Adipocyte (in vitro differentiated cells): ENCODE measurements at regions not wholly inside any gene's neighbourhood (a gene's known extent, or its start where the extent isn't known, plus 50 kb on each side); places are given as distances from the start of the nearest gene placed in this dataset.

Source experiments
- DNase-seq: peaks from one replicate; pipeline ENCODE4 v3.0.0-alpha.2; 2015; ENCODE audit warnings: low read depth
- H3K27me3 ChIP-seq: replicated peaks from 2 replicates; pipeline ENCODE4 v1.7.0; 2013; ENCODE audit warnings: mild to moderate bottlenecking, low read length, moderate library complexity; ENCODE audit not compliant: control insufficient read depth, insufficient read depth
- H3K36me3 ChIP-seq: 2 replicates; pipeline ENCODE4 v1.7.0; 2013; ENCODE audit warnings: low read length, mild to moderate bottlenecking, moderate library complexity; ENCODE audit not compliant: control insufficient read depth, insufficient read depth, severe bottlenecking
- H3K4me1 ChIP-seq: 2 replicates; pipeline ENCODE4 v1.7.0; 2013; ENCODE audit warnings: mild to moderate bottlenecking, low read length, moderate library complexity; ENCODE audit not compliant: control insufficient read depth, insufficient read depth
- H3K4me3 ChIP-seq: 2 replicates; pipeline ENCODE4 v1.7.0; 2013; ENCODE audit warnings: mild to moderate bottlenecking, low read length, moderate library complexity
- H3K9ac ChIP-seq: 2 replicates; pipeline ENCODE4 v1.7.0; 2013; ENCODE audit warnings: mild to moderate bottlenecking, low read length, moderate library complexity
- H3K9me3 ChIP-seq: 2 replicates; pipeline ENCODE4 v1.7.0; 2013; ENCODE audit warnings: mild to moderate bottlenecking, low read length, moderate library complexity; ENCODE audit not compliant: control insufficient read depth

DNA sequence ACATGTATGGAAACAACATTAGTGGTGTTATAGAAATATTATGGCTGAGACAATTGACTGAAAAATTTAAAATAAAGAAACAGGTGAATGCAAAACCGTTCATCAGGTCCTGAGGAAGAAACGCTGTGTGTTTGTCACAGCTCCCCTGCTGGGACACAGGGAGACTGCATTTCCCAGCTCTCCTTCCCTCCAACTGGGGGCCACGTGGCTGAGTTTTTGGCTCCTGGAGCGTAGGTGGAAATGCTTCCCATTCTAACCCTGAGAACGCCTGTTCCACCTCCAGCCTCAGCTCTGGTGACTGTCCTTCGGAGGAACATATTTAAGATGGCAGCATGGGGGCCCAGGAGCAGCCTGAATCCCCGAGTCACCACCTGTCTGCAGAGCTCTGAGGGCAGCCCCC, 398.6 kb downstream of the BRD1 start:
- Histone ChIP-seq H3K9ac (no peak overlapping the region), H3K27me3 (no peaks in the 10 kb centered on the region), H3K36me3 (no peaks in the 10 kb centered on the region), H3K4me3 (no peak overlapping the region), H3K9me3 (no peaks in the 10 kb centered on the region), H3K4me1 (no peaks in the 10 kb centered on the region)
- no peak for DNase-seq

DNA sequence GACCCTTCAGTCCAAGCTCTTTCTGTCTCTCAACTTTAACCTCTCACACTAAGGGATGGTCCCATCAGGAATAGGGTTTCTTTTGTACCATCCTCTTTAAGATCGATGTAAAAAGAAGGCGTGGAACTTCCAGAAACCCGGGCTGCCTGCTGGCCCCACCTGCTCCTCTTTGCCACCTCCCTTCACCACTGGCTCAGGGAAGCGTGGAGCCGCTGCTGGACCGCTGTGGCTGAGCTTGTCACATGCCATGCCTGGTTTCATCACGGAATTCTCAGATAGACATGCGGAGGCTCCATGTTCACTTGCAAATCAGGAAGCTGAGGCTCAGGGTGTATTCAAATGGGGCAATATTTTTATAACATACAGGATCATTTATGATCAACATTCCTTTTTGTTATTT, 399.7 kb downstream of the BRD1 start:
- no peak overlapping the region for H3K4me3 ChIP-seq
- DNase-seq: no peak
- H3K9me3 ChIP-seq: no peaks in the 10 kb centered on the region
- no peaks in the 10 kb centered on the region for H3K36me3 ChIP-seq
- no peaks in the 10 kb centered on the region for H3K4me1 ChIP-seq
- H3K9ac ChIP-seq: no peak overlapping the region
- H3K27me3 ChIP-seq: no peaks in the 10 kb centered on the region

DNA sequence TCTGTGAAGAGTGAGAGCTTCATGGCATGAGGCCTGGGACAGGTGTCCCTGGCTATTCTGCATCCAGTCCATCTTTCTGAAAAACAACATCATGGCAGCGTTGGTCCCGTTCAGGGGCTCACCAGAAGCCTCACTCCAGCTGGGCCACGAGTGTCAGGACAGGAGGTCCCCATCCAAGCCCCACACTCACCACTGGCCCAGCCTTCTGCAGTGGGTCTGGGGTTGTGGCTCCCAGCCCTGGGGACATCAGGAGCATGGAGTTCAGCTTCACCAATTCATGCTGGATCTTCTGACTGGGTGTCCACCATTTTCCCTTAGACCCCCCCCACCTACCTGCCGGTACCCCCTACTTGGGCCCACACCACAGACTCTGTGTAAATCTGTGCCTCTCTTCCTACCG, 400.3 kb downstream of the BRD1 start:
- no peaks in the 10 kb centered on the region for H3K9me3 ChIP-seq
- no peak for DNase-seq
- no peak overlapping the region for H3K4me3 ChIP-seq
- H3K36me3 ChIP-seq: no peaks in the 10 kb centered on the region
- H3K27me3 ChIP-seq: no peaks in the 10 kb centered on the region
- no peak overlapping the region for H3K9ac ChIP-seq
- H3K4me1 ChIP-seq: no peaks in the 10 kb centered on the region

DNA sequence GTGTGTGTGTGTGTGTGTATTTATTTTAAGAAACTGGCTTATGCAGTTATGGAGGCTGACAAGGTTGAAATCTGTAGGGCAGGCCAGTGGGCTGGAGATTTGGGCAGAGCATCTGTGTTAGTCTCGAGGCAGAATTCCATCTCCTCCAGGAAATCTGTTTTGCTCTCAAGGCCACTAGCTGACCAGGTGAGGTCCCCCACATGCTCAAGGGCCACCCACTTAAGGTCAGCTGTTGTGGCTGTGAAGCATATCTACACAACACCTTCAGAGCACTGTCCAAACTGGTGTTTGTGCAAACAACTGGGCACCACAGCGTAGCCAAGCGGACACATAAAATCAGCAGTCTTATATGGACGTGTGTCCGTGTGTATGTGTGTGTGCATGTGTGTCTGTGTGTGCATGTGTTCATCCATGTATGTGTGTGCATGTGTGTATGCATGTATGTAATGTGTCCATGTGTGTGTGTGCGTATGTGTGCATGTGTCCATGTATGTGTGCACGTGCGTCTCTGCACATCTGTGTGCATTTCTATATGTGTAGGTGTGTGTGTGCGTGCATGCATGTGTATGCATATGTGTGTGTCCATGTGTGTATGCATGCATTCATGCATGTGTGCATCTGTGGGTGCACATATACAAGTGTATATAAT, 400.9 kb downstream of the BRD1 start:
- H3K9ac ChIP-seq: no peak overlapping the region
- H3K27me3 ChIP-seq: no peaks in the 10 kb centered on the region
- H3K9me3 ChIP-seq: peaks cover under 1% of the 10 kb centered on the region
- H3K36me3 ChIP-seq: no peaks in the 10 kb centered on the region
- H3K4me3 ChIP-seq: no peak overlapping the region
- no peaks in the 10 kb centered on the region for H3K4me1 ChIP-seq
- no peak for DNase-seq

DNA sequence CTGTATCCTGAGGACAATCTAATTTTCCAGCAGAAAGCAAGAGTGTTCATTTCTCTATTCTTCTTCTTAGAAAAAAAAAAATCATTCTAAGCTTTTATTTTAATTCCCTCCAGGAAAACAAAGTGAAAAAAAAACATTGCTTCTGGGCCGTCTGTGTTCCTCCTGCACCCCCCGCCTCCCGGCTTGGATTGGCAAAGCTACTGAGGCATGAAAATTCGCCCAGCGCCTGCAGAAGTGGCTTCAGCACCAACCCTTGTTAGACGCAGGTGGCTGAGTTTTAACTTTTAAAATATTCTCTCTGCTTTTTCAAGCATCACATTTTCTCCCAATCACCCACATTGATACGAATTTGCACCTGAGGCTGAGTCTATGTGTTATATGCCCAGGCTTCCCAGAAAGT, 401.6 kb downstream of the BRD1 start:
- Histone ChIP-seq H3K36me3 (no peaks in the 10 kb centered on the region), H3K4me1 (no peaks in the 10 kb centered on the region), H3K9me3 (peaks cover 6% of the 10 kb centered on the region), H3K27me3 (no peaks in the 10 kb centered on the region), H3K4me3 (no peak overlapping the region), H3K9ac (no peak overlapping the region)
- DNase-seq: no peak

DNA sequence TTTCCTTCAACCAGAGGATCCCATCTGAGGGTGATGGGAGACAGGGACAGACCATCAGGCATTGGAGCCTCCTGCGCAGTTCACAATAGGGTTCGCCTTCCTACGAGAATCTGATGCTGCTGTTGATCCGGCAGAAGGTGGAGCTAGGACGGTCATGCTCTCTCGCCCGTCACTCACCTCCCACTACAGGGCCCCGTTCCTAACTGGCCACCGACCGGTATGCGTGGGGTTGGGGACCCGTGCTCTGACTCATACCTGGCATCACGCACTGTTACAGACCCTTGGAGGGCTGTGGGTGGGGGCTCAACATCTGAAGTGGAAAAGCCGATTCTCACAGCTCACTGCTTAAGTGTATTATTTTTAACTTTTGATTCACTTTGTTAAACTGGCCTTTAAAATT, 402.3 kb downstream of the BRD1 start:
- Histone ChIP-seq H3K36me3 (no peaks in the 10 kb centered on the region), H3K9ac (no peak overlapping the region), H3K9me3 (peaks cover 6% of the 10 kb centered on the region), H3K27me3 (no peaks in the 10 kb centered on the region), H3K4me3 (no peak overlapping the region), H3K4me1 (no peaks in the 10 kb centered on the region)
- DNase-seq: no peak

DNA sequence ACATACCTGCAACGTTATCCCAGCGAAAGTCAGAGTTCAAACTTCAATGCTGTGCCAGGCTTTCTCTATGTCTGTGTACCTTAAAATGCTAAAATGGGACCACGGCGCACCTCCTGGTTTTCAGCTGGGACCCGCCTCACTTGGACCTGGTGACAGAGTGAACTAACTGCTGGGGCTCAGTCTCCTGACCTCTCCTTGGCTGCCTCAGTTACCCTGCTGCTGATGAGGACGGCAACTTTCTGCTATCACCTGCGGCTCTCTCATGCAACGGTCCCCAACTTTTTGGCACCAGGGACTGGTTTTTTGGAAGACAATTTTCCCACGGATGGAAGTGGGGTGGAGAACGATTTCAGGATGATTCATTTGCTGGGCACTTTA, 402.8 kb downstream of the BRD1 start:
- no peaks in the 10 kb centered on the region for H3K4me1 ChIP-seq
- H3K9ac ChIP-seq: no peak overlapping the region
- no peak overlapping the region for H3K4me3 ChIP-seq
- H3K9me3 ChIP-seq: peaks cover 6% of the 10 kb centered on the region
- H3K27me3 ChIP-seq: no peaks in the 10 kb centered on the region
- no peaks in the 10 kb centered on the region for H3K36me3 ChIP-seq
- no peak for DNase-seq

DNA sequence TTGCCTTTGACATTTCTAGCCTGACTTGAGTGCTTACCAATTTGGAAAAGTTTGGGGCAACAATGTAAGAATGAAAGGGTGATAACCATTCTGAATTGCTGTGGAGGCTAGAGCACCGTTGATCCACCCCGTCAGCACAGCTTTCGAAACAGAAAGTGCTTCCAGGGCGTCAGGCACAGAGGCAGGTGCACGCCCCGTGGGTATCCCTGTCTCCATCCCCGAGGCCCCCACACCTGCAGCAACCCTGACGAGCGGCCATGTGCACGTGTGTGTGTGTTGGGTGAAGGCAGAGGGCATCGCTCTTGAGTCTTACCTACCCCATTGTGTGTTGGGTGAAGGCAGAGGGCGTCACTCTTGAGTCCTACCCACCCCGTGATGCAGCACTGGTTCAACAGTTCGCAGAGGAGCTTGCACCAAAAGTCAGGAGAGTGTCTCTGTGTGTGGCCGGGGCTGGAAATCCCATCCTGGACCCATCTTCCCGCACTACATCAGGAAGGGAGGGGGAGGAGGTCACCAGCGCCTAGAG, 404.5 kb downstream of the BRD1 start:
- no peak for DNase-seq
- no peaks in the 10 kb centered on the region for H3K4me1 ChIP-seq
- H3K27me3 ChIP-seq: no peaks in the 10 kb centered on the region
- H3K36me3 ChIP-seq: no peaks in the 10 kb centered on the region
- no peak overlapping the region for H3K4me3 ChIP-seq
- no peak overlapping the region for H3K9ac ChIP-seq
- H3K9me3 ChIP-seq: peaks cover 6% of the 10 kb centered on the region

DNA sequence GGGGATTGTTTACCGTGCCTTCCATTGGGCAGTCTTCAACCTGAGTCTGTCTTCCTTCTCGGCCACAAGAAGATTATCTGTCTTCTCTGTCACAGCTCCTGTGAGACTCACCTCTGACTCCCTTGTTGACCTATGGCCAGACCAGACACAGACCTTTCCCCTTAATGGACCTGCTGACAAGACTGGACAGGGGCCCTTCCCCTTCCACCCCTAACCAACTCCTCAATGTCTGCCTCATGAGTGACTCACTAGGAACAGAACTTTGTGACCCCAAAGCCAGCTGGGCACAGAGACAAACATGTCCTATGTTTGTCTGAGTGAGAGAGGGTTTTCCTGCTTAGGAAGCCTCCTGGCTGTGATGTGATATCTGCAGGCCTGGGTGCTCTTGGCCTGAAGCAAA, 405.0 kb downstream of the BRD1 start:
- no peak for DNase-seq
- no peaks in the 10 kb centered on the region for H3K27me3 ChIP-seq
- no peak overlapping the region for H3K4me3 ChIP-seq
- no peaks in the 10 kb centered on the region for H3K36me3 ChIP-seq
- H3K9ac ChIP-seq: no peak overlapping the region
- peaks cover 6% of the 10 kb centered on the region for H3K9me3 ChIP-seq
- H3K4me1 ChIP-seq: no peaks in the 10 kb centered on the region

DNA sequence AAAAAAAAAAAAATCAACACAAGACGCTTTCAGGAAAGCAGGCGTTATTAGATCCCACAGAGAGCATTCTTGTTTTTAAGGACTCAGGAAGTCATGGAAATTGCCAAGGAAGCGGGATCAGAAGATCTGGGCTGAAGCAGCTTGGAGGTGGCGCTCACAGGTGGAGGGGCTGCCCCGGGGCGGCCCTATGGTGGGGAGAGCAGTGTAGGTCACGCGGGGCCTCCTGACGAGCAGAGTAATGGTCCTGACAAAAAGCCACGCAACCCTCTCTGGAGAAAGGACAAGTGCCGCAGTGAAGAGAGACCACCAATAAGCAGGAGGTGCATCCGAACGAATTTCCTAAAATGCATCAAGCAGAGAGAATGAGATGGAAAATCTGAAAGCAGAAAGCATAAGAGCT, 407.0 kb downstream of the BRD1 start:
- no peaks in the 10 kb centered on the region for H3K36me3 ChIP-seq
- no peaks in the 10 kb centered on the region for H3K27me3 ChIP-seq
- no peak overlapping the region for H3K4me3 ChIP-seq
- no peak overlapping the region for H3K9ac ChIP-seq
- no peaks in the 10 kb centered on the region for H3K4me1 ChIP-seq
- no peak for DNase-seq
- peaks cover 6% of the 10 kb centered on the region for H3K9me3 ChIP-seq

DNA sequence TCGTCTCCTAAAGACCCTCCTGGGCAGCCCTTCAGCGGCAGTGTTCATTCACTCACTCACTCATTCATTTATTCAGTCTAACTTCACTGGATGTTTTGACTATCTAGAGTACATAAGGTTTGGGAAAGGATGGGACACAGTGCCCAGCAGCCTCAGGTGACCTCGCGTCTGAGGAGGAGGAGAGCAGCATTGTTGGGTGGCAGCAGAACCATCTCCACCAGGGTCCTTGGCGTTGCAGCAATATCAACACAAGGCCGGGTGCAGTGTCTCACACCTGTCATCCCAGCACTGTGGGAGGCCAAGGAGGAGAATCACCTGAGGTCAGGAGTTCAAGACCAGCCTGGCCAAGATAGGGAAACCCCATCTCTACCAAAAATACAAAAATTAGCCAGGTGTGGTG, 408.0 kb downstream of the BRD1 start:
- H3K4me3 ChIP-seq: no peak overlapping the region
- no peaks in the 10 kb centered on the region for H3K36me3 ChIP-seq
- H3K9ac ChIP-seq: no peak overlapping the region
- H3K27me3 ChIP-seq: no peaks in the 10 kb centered on the region
- no peak for DNase-seq
- peaks cover 6% of the 10 kb centered on the region for H3K9me3 ChIP-seq
- no peaks in the 10 kb centered on the region for H3K4me1 ChIP-seq

DNA sequence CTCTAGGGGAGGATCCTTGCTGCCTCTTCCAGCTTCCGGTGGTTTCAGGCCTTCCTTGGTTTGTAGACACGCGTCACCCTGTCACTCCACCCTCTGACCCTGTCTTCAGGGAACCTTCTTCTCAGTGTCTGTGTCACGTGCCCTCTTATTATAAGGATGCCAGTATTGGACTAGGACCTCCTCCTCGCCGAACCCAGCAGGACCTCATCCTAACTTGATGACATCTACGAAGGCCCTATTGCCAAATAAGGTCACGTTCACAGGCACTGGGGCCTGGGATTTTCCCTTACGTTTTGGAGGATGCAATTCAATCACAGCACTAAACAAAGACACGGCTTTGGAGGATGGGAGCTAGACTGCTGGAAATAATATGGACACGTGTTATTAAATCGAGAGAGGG, 408.7 kb downstream of the BRD1 start:
- H3K27me3 ChIP-seq: no peaks in the 10 kb centered on the region
- no peak overlapping the region for H3K4me3 ChIP-seq
- peaks cover 6% of the 10 kb centered on the region for H3K9me3 ChIP-seq
- no peak for DNase-seq
- no peak overlapping the region for H3K9ac ChIP-seq
- H3K4me1 ChIP-seq: no peaks in the 10 kb centered on the region
- no peaks in the 10 kb centered on the region for H3K36me3 ChIP-seq
